ENCODE measurements at regions not wholly inside any gene's neighbourhood (a gene's known extent, or its start where the extent isn't known, plus 50 kb on each side); places are given as distances from the start of the nearest gene placed in this dataset.
"Not testable (repeated sequence)": the region's sequence is repeated elsewhere in the genome, so short reads cannot be mapped to it uniquely, and the experiment has no call there.

- no peak for DNase-seq (ENCODE audit: low spot score)
Observed at GRCh38 chr2:8246137-8246536, 435.7 kb upstream of the ID2 start.

- no peak for DNase-seq (ENCODE audit: low spot score)
Observed at GRCh38 chr2:8247905-8248622, 433.8 kb upstream of the ID2 start.

- no peak for DNase-seq (ENCODE audit: low spot score)
Observed at GRCh38 chr2:8248623-8248957, 433.3 kb upstream of the ID2 start.

GRCh38 chr2:8249141-8249540 lies 432.7 kb upstream of the ID2 start:
- DNase-seq (ENCODE audit: low spot score) = no peak

- no peak for DNase-seq (ENCODE audit: low spot score)
Observed at GRCh38 chr2:8249769-8250168, 432.1 kb upstream of the ID2 start.

- not testable (repeated sequence) for DNase-seq (ENCODE audit: low spot score)
Observed at GRCh38 chr2:8250290-8250689, 431.6 kb upstream of the ID2 start.

- no peak for DNase-seq (ENCODE audit: low spot score)
Observed at GRCh38 chr2:8251291-8251690, 430.6 kb upstream of the ID2 start.

GRCh38 chr2:8251856-8252255 lies 430.0 kb upstream of the ID2 start:
- no peak for DNase-seq (ENCODE audit: low spot score)

- DNase-seq (ENCODE audit: low spot score) = peak; percentile 32
Observed at GRCh38 chr2:8252997-8253694, 428.7 kb upstream of the ID2 start.

- DNase-seq (ENCODE audit: low spot score) = no peak
Observed at GRCh38 chr2:8253781-8254180, 428.1 kb upstream of the ID2 start.

GRCh38 chr2:8254214-8254613 lies 427.6 kb upstream of the ID2 start:
- DNase-seq (ENCODE audit: low spot score) = not testable (repeated sequence)

- DNase-seq (ENCODE audit: low spot score) = no peak
Observed at GRCh38 chr2:8254791-8255447, 426.9 kb upstream of the ID2 start.

- DNase-seq (ENCODE audit: low spot score) = no peak
Observed at GRCh38 chr2:8255448-8255800, 426.4 kb upstream of the ID2 start.

GRCh38 chr2:8256905-8257304 lies 425.0 kb upstream of the ID2 start:
- DNase-seq (ENCODE audit: low spot score) = no peak

- no peak for DNase-seq (ENCODE audit: low spot score)
Observed at GRCh38 chr2:8257502-8257901, 424.4 kb upstream of the ID2 start.

- DNase-seq (ENCODE audit: low spot score) = no peak
Observed at GRCh38 chr2:8258406-8258805, 423.4 kb upstream of the ID2 start.

GRCh38 chr2:8259106-8259840 lies 422.6 kb upstream of the ID2 start:
- DNase-seq (ENCODE audit: low spot score) = no peak

GRCh38 chr2:8259841-8260178 lies 422.0 kb upstream of the ID2 start:
- no peak for DNase-seq (ENCODE audit: low spot score)

- DNase-seq (ENCODE audit: low spot score) = no peak
Observed at GRCh38 chr2:8260213-8260612, 421.6 kb upstream of the ID2 start.

GRCh38 chr2:8263901-8264300 lies 418.0 kb upstream of the ID2 start:
- DNase-seq (ENCODE audit: low spot score) = no peak

- DNase-seq (ENCODE audit: low spot score) = no peak
Observed at GRCh38 chr2:8264981-8265380, 416.9 kb upstream of the ID2 start.

- no peak for DNase-seq (ENCODE audit: low spot score)
Observed at GRCh38 chr2:8265476-8266226, 416.2 kb upstream of the ID2 start.

Data from SK-N-DZ (cell line).